ENCODE measurements at regions not wholly inside any gene's neighbourhood (a gene's known extent, or its start where the extent isn't known, plus 50 kb on each side); places are given as distances from the start of the nearest gene placed in this dataset.

GRCh38 chr18:39976771-39977170, 1978.3 kb upstream of the PIK3C3 start:
- DNase-seq (ENCODE audit: low spot score): no peak

GRCh38 chr18:39972521-39972920, 1982.5 kb upstream of the PIK3C3 start:
- no peak for DNase-seq (ENCODE audit: low spot score)

GRCh38 chr18:39969803-39970494, 1985.1 kb upstream of the PIK3C3 start:
- DNase-seq (ENCODE audit: low spot score): no peak

- DNase-seq (ENCODE audit: low spot score): no peak
Observed at GRCh38 chr18:39966275-39966674, 1988.8 kb upstream of the PIK3C3 start.

- no peak for DNase-seq (ENCODE audit: low spot score)
Observed at GRCh38 chr18:39962546-39962945, 1992.5 kb upstream of the PIK3C3 start.

- no peak for DNase-seq (ENCODE audit: low spot score)
Observed at GRCh38 chr18:39960550-39960949, 1994.5 kb upstream of the PIK3C3 start.

GRCh38 chr18:39959839-39960238, 1995.2 kb upstream of the PIK3C3 start:
- DNase-seq (ENCODE audit: low spot score): no peak

- DNase-seq (ENCODE audit: low spot score): no peak
Observed at GRCh38 chr18:39958876-39959275, 1996.2 kb upstream of the PIK3C3 start.

GRCh38 chr18:39952816-39953215, 2002.2 kb upstream of the PIK3C3 start:
- no peak for DNase-seq (ENCODE audit: low spot score)

- DNase-seq (ENCODE audit: low spot score): no peak
Observed at GRCh38 chr18:39951142-39951720, 2003.8 kb upstream of the PIK3C3 start.

GRCh38 chr18:39946623-39947061, 2008.4 kb upstream of the PIK3C3 start:
- DNase-seq (ENCODE audit: low spot score): peak; percentile 37

GRCh38 chr18:39945076-39945475, 2010.0 kb upstream of the PIK3C3 start:
- no peak for DNase-seq (ENCODE audit: low spot score)

- no peak for DNase-seq (ENCODE audit: low spot score)
Observed at GRCh38 chr18:39942702-39943101, 2012.3 kb upstream of the PIK3C3 start.

- no peak for DNase-seq (ENCODE audit: low spot score)
Observed at GRCh38 chr18:39938676-39939608, 2016.1 kb upstream of the PIK3C3 start.

- DNase-seq (ENCODE audit: low spot score): no peak
Observed at GRCh38 chr18:39935598-39935997, 2019.4 kb upstream of the PIK3C3 start.

- DNase-seq (ENCODE audit: low spot score): no peak
Observed at GRCh38 chr18:39918847-39919246, 2036.2 kb upstream of the PIK3C3 start.

- no peak for DNase-seq (ENCODE audit: low spot score)
Observed at GRCh38 chr18:39913672-39914366, 2041.2 kb upstream of the PIK3C3 start.

- no peak for DNase-seq (ENCODE audit: low spot score)
Observed at GRCh38 chr18:39911716-39912115, 2043.3 kb upstream of the PIK3C3 start.

- no peak for DNase-seq (ENCODE audit: low spot score)
Observed at GRCh38 chr18:39909706-39910105, 2045.3 kb upstream of the PIK3C3 start.

- no peak for DNase-seq (ENCODE audit: low spot score)
Observed at GRCh38 chr18:39886136-39886535, 2068.9 kb upstream of the PIK3C3 start.

- no peak for DNase-seq (ENCODE audit: low spot score)
Observed at GRCh38 chr18:39872651-39873050, 2082.4 kb upstream of the PIK3C3 start.

GRCh38 chr18:39871961-39872360, 2083.1 kb upstream of the PIK3C3 start:
- DNase-seq (ENCODE audit: low spot score): no peak
